Progenitor cell of endocrine pancreas (in vitro differentiated cells): ENCODE measurements at regions not wholly inside any gene's neighbourhood (a gene's known extent, or its start where the extent isn't known, plus 50 kb on each side); places are given as distances from the start of the nearest gene placed in this dataset.

ENCODE experiments used
- DNase-seq: peaks from one replicate; pipeline ENCODE4 v3.0.0; 2021; ENCODE audit warnings: low spot score; ENCODE audit not compliant: unreplicated experiment
- H3K27ac Mint-ChIP-seq: 2 replicates; pipeline ENCODE4 v1.8.0; 2021; ENCODE audit warnings: mild to moderate bottlenecking, moderate library complexity, mixed read lengths
- H3K27me3 Mint-ChIP-seq: 2 replicates; pipeline ENCODE4 v1.8.0; 2021; ENCODE audit warnings: mixed read lengths
- H3K36me3 Mint-ChIP-seq: 2 replicates; pipeline ENCODE4 v1.8.0; 2022; ENCODE audit warnings: mixed read lengths; ENCODE audit not compliant: insufficient read depth
- H3K4me1 Mint-ChIP-seq: 2 replicates; pipeline ENCODE4 v1.8.0; 2021; ENCODE audit warnings: low read depth, mixed read lengths
- H3K4me3 Mint-ChIP-seq: 2 replicates; pipeline ENCODE4 v1.8.0; 2021; ENCODE audit warnings: low read depth, mild to moderate bottlenecking, moderate library complexity, mixed read lengths
- H3K9me3 Mint-ChIP-seq: 2 replicates; pipeline ENCODE4 v1.8.0; 2021; ENCODE audit warnings: low read depth, mixed read lengths
- CTCF ChIP-seq: fragments of 200-600 bp; sonication (generic); IDR thresholded peaks from one replicate; pipeline ENCODE4 v1.5.0; 2021; ENCODE audit warnings: antibody characterized with exemption, mild to moderate bottlenecking; ENCODE audit not compliant: unreplicated experiment

DNA sequence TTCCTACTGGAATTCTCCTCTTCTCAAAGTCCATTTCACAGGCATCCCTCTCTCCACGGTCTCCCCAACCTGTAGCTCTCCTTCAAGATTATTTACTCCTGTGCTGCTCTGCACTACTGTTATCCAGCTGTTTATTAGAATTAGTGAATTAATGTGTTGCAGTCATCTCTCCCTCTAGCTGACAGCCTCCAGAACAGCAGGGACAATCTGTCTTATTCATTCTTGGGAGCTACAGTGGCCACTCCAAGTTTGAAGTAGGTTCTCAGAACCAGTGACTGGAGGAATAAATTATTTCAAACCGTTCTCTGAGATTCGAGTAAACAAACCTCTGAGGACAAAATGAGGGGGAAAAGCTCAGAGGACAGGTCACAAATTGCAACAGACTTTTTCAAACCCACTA, 330.9 kb downstream of the RRAGC start:
- no peaks in the 10 kb centered on the region for H3K9me3 Mint-ChIP-seq
- no peaks in the 10 kb centered on the region for H3K36me3 Mint-ChIP-seq
- peaks cover 20% of the 10 kb centered on the region for H3K27me3 Mint-ChIP-seq
- H3K27ac Mint-ChIP-seq, result no peak overlapping the region
- no peaks in the 10 kb centered on the region for H3K4me1 Mint-ChIP-seq
- no peak overlapping the region for H3K4me3 Mint-ChIP-seq
- TF ChIP-seq CTCF, result no peak
- DNase-seq, result no peak

- H3K36me3 Mint-ChIP-seq, result no peaks in the 10 kb centered on the region
- DNase-seq, result no peak
- H3K4me1 Mint-ChIP-seq, result no peaks in the 10 kb centered on the region
- H3K27me3 Mint-ChIP-seq, result peaks cover 27% of the 10 kb centered on the region
- H3K9me3 Mint-ChIP-seq, result no peaks in the 10 kb centered on the region
- H3K4me3 Mint-ChIP-seq, result no peak overlapping the region
- no peak overlapping the region for H3K27ac Mint-ChIP-seq
- no peak for TF ChIP-seq CTCF
Measured at GRCh38 chr1:38527373-38527966, 332.1 kb downstream of the RRAGC start.

- Mint-ChIP-seq H3K4me3 (no peak overlapping the region), H3K36me3 (no peaks in the 10 kb centered on the region), H3K9me3 (no peaks in the 10 kb centered on the region), H3K4me1 (no peaks in the 10 kb centered on the region), H3K27me3 (peaks cover 33% of the 10 kb centered on the region), H3K27ac (no peak overlapping the region)
- DNase-seq, result no peak
- TF ChIP-seq CTCF, result no peak
Measured at GRCh38 chr1:38526046-38526445, 333.5 kb downstream of the RRAGC start.

- no peak for TF ChIP-seq CTCF
- H3K4me3 Mint-ChIP-seq, result no peak overlapping the region
- H3K27me3 Mint-ChIP-seq, result peaks cover 35% of the 10 kb centered on the region
- no peak for DNase-seq
- H3K36me3 Mint-ChIP-seq, result no peaks in the 10 kb centered on the region
- H3K9me3 Mint-ChIP-seq, result no peaks in the 10 kb centered on the region
- H3K27ac Mint-ChIP-seq, result no peak overlapping the region
- H3K4me1 Mint-ChIP-seq, result no peaks in the 10 kb centered on the region
Measured at GRCh38 chr1:38525343-38526043, 334.1 kb downstream of the RRAGC start.

- Mint-ChIP-seq H3K4me3 (no peak overlapping the region), H3K9me3 (no peaks in the 10 kb centered on the region), H3K27ac (no peak overlapping the region), H3K36me3 (no peaks in the 10 kb centered on the region), H3K27me3 (peaks cover 48% of the 10 kb centered on the region), H3K4me1 (no peaks in the 10 kb centered on the region)
- DNase-seq, result no peak
- no peak for TF ChIP-seq CTCF
Measured at GRCh38 chr1:38524025-38524641, 335.4 kb downstream of the RRAGC start.
